Tongue (tissue), 1 donor: ENCODE measurements at regions not wholly inside any gene's neighbourhood (a gene's known extent, or its start where the extent isn't known, plus 50 kb on each side); places are given as distances from the start of the nearest gene placed in this dataset.

Source experiments
- DNase-seq: peaks from one replicate; pipeline ENCODE4 v3.0.0-alpha.2; 2015

DNA sequence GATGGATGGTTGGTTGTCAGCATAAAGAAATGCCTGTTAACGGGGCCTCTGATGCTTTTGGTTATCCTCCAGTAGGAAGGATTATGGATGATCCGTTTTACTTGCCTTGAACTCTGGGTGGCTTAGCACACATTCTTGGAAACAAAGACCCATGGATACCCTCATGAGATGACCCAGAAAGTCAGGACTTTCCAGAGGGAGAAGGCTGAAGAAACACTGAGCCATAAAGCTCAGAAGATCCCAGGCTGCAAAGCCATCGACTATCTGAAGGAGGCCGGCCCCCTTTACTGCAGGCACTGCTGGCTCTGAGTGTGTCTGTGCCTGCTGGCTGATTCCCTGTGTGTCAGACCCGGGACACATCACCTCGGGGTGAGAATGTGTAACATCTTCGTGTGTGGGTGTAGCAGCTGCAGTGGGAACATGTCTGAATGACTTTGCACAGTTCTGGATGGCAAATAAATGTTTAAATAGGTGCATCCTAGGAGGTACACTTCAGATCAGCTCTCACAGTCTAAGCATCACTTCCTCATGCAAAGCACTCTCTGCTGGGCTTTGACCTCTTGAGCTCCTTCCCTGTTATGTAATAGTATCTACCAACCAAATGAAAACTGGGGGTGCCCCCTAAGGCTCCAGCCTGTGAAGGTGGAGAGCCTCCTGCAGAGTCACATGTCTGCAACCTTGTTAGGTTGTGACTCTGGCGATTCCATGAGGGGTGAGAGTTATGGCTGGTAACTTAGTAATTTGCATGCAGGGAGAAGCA, 1084.9 kb downstream of the TBC1D22A start:
- no peak for DNase-seq

DNA sequence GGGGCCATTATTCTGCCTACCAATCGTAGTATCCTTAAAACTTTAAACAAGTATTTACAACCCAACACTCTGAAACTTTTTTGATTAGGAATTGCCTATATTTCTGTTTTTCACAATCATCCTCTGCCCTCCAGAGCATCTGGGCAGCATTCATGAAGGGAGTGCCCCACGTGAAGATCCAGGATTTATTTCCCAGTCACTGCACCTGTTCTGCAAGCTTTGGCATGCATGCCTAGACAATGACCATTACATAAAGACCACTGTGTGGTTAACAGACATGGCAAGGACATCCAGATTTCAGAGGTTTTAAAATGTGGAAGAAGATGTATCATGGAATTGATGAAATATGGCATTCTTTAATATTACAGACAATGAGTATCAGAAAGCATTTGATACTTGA, 1083.8 kb downstream of the TBC1D22A start:
- DNase-seq = no peak

DNA sequence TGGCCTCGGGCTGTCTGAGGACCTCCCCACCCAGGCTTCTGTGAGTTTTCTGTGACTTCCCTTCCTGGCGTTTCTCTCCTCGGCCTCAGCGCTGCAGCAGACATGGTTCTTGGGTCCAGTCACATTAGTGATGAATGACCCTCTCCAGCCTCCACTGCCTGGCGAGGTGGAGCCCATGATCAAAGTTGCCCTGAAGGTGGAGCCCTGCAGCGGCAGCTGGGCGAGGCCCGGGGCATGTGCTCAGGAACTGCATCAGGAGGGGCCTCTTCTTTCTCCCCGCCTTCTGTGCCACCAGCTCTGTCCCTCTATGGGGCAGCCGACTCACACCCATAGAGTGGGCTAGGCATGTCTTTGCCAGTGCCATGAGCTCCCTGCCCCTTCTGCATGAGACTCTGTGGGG, 1079.7 kb downstream of the TBC1D22A start:
- DNase-seq = no peak

DNA sequence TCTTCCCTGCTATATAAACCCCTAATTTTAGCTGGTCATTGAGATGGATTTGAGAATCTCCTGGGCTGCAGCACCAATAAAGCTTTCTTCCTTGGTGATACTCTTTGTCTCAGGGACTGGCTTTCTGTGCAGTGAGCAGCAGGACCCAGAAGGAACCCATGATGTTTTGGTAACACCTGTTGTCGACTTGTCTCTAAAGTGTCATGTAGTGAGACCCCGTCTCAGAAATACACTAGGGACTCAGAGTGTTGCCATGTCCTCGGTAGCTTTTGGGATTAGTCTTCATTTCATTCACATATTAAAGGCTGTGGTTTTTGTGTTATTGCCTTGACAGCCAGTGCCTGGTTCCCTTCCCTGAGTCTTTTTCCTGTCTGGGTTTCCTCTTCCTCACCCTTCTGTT, 1078.7 kb downstream of the TBC1D22A start:
- DNase-seq = peak; percentile 72

DNA sequence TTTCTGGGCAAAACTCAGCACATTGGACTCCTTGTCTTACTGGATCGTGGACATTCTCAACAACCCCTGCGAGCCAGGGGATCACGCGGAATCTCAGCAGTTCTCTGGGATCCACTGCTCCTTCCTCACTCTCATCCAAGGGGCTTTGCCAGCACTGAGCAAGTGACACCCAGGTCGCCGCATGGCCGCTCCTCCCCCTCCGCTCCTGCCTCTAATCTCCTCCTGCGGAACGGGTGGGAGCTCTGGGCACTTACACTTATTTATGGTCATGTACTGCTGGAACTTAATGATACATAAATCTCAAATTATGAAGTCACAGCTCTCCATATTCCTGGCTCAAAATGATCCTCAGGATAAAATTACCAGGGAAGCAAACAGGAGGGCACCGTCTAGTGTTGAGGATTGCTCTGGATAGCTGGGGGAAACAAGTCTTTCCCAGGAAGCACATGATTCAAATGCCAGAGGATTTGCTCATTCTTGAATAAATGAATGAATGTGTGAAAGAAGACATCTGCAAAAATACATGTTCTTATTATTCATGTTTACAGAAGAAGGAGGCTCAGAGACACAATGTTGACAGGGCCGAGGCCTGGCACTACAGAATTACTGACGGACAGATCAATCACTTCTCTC, 1077.3 kb downstream of the TBC1D22A start:
- DNase-seq = peak; percentile 37

GRCh38 chr22:47837703-47838102, 1075.3 kb downstream of the TBC1D22A start:
- DNase-seq = no peak

DNA sequence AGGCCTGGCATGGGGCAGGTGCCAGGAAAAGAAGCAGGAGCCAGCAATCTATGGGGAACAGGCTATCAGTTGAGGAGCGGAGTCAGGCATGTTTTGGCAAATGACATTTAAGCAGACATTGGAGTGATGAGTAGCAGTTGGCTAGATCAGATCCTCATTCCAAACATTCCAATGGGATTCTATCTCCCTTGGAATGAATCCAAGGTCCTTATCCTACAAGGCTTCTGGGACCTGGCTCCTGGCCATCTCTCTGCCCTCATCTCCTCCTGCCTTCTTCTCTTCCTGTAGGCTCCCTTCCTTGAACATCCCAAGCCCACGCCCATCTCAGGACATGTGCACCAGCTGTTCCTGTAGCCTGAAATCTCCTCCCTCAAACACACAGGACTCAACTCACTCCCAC, 1074.5 kb downstream of the TBC1D22A start:
- DNase-seq = peak; percentile 87

DNA sequence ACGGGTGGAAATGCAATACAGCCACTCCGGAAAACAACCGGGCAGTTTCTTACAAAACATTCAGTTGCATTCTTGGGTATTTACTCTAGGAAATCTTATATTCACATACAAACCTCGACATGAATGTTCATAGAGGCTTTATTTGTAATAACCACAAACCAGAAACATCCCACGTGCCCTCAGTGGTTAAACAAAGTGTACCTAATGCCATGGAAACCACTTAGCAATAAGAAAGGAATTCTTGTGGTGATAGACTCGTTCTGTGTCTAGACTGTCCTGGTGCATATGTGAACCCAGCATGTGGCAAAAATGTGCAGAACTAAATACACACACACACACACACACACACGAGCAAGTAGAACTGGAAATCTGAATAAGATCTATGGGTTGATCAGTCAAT, 1073.3 kb downstream of the TBC1D22A start:
- DNase-seq = peak; percentile 24

DNA sequence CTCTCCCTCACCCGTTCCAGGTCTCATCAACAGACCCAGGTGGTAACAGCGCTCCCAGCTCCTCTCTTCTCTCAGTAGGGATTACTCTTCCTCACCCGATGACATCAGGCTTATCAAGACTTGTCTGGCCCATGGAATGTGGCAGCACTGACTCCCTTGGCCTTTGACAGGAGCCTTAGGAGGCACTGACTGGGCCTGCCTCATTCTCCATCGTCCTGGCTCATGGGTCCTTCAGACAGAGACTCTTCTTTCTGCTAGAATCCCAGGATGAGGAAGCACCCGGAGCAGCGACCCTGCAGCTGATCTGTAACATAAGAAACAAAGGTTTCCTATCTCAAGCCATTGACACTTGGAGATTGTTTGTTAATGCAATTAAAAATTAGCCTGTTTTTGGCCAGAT, 1063.6 kb downstream of the TBC1D22A start:
- DNase-seq = no peak

DNA sequence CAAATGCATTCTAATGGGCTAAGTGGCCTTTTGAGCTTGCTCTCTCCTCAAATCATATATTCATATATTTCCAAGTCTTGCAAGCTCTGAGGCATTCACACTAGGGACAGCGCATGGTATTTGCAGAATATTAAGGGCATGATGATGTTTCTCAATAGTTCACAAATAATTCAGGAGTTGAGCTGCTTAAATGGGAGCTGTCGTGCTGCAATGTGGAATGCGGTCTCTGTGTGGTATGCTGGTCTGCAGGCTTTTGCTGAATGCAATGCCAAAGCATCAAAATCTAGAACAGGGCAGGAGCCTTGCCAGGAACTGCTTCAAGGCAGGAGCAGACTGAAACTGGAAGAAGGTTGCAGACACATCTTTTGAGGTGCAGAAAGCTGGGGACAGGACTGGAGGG, 1060.0 kb downstream of the TBC1D22A start:
- no peak for DNase-seq

GRCh38 chr22:47818496-47818895, 1056.0 kb downstream of the TBC1D22A start:
- DNase-seq = no peak

DNA sequence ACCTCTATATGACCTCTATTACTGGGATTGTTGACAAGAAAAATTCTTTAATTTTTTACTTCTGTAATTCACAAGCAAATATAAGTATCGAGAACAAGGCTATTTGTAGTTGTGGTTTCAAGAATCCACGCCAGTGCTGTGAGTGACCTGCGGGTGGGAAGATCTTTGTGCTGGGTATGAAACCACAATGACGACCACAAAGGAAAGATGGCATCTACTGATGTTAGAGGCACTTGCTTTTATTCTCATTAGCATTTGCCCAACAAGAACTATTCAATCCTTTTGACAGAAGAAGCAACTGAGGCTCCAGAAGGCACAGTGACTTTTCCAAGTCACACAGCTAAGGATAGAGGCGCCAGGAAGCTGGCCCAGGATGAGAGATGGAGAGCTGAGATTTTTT, 1054.9 kb downstream of the TBC1D22A start:
- no peak for DNase-seq

GRCh38 chr22:47816863-47817210, 1054.4 kb downstream of the TBC1D22A start:
- no peak for DNase-seq

- DNase-seq = no peak
These were observed 1053.8 kb downstream of the TBC1D22A start for GRCh38 chr22:47816121-47816862.

DNA sequence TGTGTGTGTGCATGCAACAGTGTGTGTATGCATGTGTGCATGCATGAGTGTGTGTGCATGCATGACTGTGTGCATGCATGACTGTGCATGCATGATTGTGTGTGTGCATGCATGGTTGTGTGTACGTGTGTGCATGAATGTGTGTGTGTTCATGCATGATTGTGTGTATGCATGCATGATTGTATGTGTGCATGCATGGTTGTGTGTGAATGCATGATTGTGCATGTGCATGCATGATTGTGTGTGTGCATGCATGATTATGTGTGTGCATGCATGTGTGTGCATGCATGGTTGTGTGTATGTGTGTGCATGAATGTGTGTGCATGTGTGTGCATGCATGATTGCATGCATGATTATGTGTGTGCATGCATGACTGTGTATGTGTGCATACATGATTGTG, 1052.0 kb downstream of the TBC1D22A start:
- no peak for DNase-seq

DNA sequence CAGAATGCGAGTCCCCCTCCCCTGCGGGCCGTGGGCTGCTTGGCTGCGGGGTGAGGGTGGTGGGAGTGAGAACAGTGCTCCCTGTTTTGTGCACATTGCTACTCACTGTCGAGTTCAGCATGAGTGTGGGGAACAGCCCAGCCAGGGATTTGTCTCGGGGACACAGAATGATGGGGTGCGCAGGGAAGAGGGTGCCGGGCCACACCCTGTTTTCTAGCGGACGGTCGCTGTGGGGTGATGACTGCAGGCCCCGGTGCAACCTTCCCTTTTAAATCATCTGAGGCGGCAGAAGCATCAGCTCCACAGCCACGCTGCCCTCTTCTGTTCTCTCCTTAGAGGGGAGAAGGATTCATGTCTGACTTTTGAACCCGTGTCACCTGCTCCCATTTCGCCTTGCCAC, 1051.2 kb downstream of the TBC1D22A start:
- no peak for DNase-seq

DNA sequence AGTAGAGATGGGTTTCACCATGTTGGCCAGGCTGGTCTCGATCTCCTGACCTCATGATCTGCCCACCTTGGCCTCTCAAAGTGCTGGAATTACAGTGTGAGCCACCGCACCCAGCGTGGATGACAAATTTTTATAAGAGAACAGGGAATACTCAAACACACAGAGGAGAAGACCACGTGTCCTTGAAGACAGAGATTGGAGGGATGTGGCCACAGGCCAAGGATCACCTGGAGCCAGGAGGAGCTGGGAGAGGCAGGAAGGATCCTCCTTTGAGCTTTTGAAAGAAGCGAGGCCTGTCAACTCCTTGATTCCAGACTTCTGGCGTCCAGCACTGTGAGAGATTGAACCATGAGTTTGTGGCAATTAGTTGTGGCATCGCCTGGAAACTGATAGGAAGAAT, 1049.5 kb downstream of the TBC1D22A start:
- DNase-seq = no peak

- no peak for DNase-seq
These were observed 1048.4 kb downstream of the TBC1D22A start for GRCh38 chr22:47810505-47811500.

- DNase-seq = no peak
These were observed 1046.6 kb downstream of the TBC1D22A start for GRCh38 chr22:47808886-47809620.

DNA sequence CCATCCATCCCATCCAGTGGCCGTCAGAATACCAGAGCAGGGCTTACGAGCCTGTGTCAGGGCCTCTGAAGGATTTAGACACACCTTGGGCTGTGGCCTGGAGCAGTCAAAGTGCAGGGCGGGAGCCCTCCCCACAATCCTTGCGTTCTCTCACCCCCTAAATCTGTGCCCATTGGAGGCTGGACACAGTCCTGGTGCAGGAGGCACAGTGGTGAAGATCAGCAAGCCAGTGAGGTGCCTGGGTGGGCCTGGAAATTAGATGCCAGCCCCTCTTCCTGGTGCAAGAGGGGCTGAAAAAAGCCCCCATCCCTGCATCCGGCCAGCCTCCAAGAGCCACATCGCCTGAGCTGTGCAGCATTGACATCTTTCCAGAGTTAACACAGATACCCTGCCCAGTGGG, 1045.8 kb downstream of the TBC1D22A start:
- no peak for DNase-seq

GRCh38 chr22:47807506-47807905, 1045.1 kb downstream of the TBC1D22A start:
- no peak for DNase-seq

DNA sequence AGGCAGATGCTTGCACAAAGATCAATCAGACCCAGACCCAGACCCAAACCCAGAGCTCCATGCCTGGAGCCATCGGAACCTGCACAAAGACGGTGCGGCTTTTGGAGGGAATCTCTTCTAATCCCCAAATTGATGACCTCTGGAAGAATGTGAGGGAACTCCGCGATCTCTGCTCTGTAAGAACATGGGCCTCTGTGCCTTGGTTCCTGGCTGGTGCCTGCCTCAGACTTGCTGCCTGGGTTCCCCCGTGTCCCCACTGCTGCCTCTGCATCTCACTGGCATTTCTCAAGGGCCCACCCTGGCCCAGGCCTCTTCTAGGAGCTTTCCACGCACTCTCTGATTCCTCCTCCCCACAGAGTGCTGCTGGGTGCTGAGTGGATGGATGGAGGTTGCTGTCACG, 1044.4 kb downstream of the TBC1D22A start:
- no peak for DNase-seq
